ENCODE measurements at regions not wholly inside any gene's neighbourhood (a gene's known extent, or its start where the extent isn't known, plus 50 kb on each side); places are given as distances from the start of the nearest gene placed in this dataset.

GRCh38 chr2:176647325-176648165 is 378.3 kb downstream of the MTX2 start:
- no peak for DNase-seq (ENCODE audit: low read depth in 2 of 2)

GRCh38 chr2:176648700-176649297 is 379.6 kb downstream of the MTX2 start:
- no peak for DNase-seq (ENCODE audit: low read depth in 2 of 2)

- DNase-seq (ENCODE audit: low read depth in 2 of 2) = no peak
Observed at GRCh38 chr2:176650104-176650837, 381.0 kb downstream of the MTX2 start.

GRCh38 chr2:176650838-176651555 is 381.8 kb downstream of the MTX2 start:
- DNase-seq (ENCODE audit: low read depth in 2 of 2) = no peak

- no peak for DNase-seq (ENCODE audit: low read depth in 2 of 2)
Observed at GRCh38 chr2:176652300-176653182, 383.3 kb downstream of the MTX2 start.

DNA sequence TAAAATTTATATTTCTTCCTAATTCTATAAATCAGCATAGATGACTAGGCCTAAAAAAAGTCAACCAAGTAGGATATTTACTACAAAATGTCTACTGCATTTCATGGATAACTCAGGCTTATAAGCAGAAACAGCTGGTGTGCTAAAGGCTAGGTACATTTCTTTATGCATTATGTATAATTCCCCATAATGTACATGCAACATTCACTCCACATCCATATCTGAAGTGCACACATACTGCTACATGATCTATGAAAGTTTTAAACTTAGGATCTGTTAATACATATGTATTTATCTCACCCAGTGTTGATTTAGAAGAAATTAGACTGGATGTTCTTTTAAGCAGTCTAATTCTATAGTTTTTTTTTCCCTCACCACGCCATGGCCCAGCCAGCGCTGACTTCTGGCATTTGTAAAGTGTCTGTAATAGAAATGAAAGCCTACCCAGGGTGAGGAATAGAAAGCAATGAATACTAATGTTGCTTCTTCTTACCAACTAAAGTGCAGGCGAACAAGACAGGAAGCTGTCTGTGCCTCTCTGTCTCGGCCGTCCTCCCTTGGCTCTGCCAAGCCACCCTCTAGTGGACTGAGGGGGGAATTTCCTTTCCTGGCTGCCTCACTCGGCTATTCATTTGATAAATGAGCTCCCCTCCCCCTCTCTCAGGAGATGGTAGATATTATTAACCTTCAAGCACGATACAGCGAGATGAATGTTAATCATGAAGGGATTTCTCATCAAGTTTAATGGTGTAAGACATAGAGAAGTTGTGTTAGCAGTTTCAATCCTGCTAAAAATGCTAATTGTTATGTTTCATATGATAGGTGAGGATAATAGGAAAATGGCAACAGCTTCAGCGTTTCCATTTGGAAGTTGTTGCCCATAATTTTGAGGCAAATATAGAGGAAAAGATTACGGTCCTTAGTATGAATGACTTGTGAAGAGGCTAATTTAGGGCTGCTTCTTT is 384.5 kb downstream of the MTX2 start:
- no peak for DNase-seq (ENCODE audit: low read depth in 2 of 2)

- DNase-seq (ENCODE audit: low read depth in 2 of 2) = no peak
Observed at GRCh38 chr2:176656038-176656775, 387.0 kb downstream of the MTX2 start.

- DNase-seq (ENCODE audit: low read depth in 2 of 2) = no peak
Observed at GRCh38 chr2:176656776-176657140, 387.5 kb downstream of the MTX2 start.

DNA sequence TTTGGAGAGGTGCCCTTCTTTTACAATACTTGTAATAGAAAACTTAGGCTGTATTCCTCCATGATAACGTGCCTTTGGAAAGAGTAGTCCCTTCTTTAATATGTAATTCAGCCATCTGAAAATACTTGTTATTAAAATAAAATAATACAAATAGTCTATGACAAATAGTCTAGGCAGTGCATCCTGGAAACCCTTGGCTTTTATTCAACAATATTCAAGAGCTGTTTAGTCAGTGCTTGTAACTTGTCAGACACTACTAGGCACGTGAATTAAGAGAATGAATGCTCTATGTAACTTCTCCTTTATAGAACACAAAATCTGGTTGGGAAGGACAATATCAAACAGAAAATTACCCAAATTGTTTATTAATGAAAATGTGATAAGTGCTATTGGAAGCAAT is 388.2 kb downstream of the MTX2 start:
- DNase-seq (ENCODE audit: low read depth in 2 of 2) = no peak

DNA sequence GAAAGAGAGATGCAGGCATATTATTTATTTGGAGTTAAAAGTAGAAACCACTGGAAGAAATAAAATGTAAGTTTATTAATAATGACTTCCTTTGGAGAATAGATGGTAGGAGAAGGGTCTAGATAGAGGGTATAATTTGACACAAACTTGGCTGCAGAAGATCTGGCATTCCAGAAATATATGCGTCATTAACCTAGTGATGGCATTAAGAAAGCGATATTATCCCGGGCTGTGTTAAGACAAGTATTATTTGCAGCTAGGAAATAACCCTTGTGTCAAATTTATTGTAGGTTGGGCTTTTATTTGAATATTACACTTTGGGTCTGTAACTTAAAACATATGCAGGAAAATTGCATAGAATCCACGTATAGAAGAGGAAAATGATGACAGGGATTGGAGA is 389.5 kb downstream of the MTX2 start:
- DNase-seq (ENCODE audit: low read depth in 2 of 2) = no peak

DNA sequence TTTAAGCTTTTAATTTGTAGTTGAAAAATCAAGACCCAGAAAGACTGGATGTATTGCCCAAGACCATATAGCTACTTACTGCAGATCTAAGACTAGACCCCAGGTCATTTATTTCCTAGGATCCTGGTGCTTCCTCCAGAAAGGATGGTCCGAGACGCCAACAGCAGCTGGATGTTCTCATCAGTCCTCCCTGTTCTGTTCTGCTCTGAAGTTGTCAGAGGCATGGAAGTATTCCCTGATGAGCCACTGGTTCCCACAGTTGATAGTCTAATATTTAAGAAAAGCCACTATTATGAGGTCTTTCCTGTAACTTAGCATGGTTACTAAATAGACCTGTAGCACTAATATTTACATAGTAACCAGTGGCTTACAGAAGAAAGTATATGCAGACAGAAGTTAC is 393.5 kb downstream of the MTX2 start:
- no peak for DNase-seq (ENCODE audit: low read depth in 2 of 2)

- no peak for DNase-seq (ENCODE audit: low read depth in 2 of 2)
Observed at GRCh38 chr2:176664478-176664877, 395.2 kb downstream of the MTX2 start.

GRCh38 chr2:176665086-176665485 is 395.8 kb downstream of the MTX2 start:
- no peak for DNase-seq (ENCODE audit: low read depth in 2 of 2)

- no peak for DNase-seq (ENCODE audit: low read depth in 2 of 2)
Observed at GRCh38 chr2:176668912-176669311, 399.7 kb downstream of the MTX2 start.

GRCh38 chr2:176669398-176670174 is 400.3 kb downstream of the MTX2 start:
- DNase-seq (ENCODE audit: low read depth in 2 of 2) = no peak

GRCh38 chr2:176675271-176675949 is 406.2 kb downstream of the MTX2 start:
- no peak for DNase-seq (ENCODE audit: low read depth in 2 of 2)

GRCh38 chr2:176677746-176678265 is 408.6 kb downstream of the MTX2 start:
- no peak for DNase-seq (ENCODE audit: low read depth in 2 of 2)

GRCh38 chr2:176678571-176678970 is 409.3 kb downstream of the MTX2 start:
- no peak for DNase-seq (ENCODE audit: low read depth in 2 of 2)

Data from stimulated activated CD4-positive, alpha-beta T cell treated with anti-CD3 and anti-CD28 coated beads, Interleukin-12 subunit alpha, Interleukin-12 subunit beta, amount 100 ng/mL, for 24 hours (primary cell).